HL-60 (cell line): ENCODE measurements at regions not wholly inside any gene's neighbourhood (a gene's known extent, or its start where the extent isn't known, plus 50 kb on each side); places are given as distances from the start of the nearest gene placed in this dataset.

ENCODE experiments used
- DNase-seq, 2 experiments: peaks; one replicate each; pipeline ENCODE4 v3.0.0-alpha.2; 2010 to 2020; ENCODE audit warnings: low read depth in 1 of 2, low spot score in 1 of 2
- H3K27ac ChIP-seq: fragments of 250-450 bp; sonication (Bioruptor Pico); replicated peaks from 2 replicates; pipeline ENCODE4 v1.5.1; 2020; ENCODE audit warnings: mild to moderate bottlenecking, moderate library complexity
- H3K27me3 ChIP-seq: fragments of 250-450 bp; sonication (Bioruptor Pico); 2 replicates; pipeline ENCODE4 v1.5.1; 2021; ENCODE audit warnings: mild to moderate bottlenecking, moderate library complexity; ENCODE audit not compliant: insufficient read depth, poor library complexity, severe bottlenecking
- H3K4me3 ChIP-seq: replicated peaks from 2 replicates; pipeline ENCODE4 v1.5.1; 2011; ENCODE audit warnings: mild to moderate bottlenecking, control low read depth, low read length; ENCODE audit not compliant: insufficient read depth
- GABPA ChIP-seq: IDR thresholded peaks from 2 replicates; pipeline ENCODE4 v1.6.1; 2012; ENCODE audit warnings: low read depth
- POLR2AphosphoS5 ChIP-seq: IDR thresholded peaks from 2 replicates; pipeline ENCODE4 v1.6.1; 2012; ENCODE audit warnings: low read depth
- SPI1 ChIP-seq: IDR thresholded peaks from 2 replicates; pipeline ENCODE4 v1.6.1; 2012; ENCODE audit warnings: low read depth, mild to moderate bottlenecking, borderline replicate concordance
- TF ChIP-seq, protein P1 (sequence below): IDR thresholded peaks from one replicate; pipeline ENCODE4 v1.5.1; 2011; ENCODE audit warnings: low read length, control low read depth, inconsistent platforms; ENCODE audit not compliant: insufficient read depth
- TF ChIP-seq, protein P2 (sequence below): IDR thresholded peaks from 2 replicates; pipeline ENCODE4 v1.6.1; 2012; ENCODE audit warnings: low read depth; ENCODE audit not compliant: insufficient replicate concordance

DNA sequence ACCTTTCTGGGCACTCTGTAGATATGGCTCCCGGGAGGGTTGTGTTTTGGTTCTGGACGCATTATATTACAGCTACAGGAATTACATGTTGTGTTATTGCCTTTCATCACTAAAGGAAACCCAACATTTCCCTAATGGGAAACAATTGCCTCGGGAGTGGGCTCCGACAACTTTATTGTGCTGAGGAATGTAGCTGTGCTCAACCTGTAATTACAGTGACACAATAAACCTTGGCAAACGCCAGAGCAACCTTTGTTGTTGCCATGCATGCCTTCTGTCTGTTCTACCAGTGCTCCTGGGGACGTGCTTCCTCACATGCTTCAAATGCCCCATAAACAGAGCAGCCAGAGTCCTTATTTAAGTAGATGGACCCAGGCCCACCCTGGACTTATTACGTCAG lies 182.4 kb downstream of the DIRAS2 start:
- DNase-seq, result no peak
- TF ChIP-seq, protein P1, sequence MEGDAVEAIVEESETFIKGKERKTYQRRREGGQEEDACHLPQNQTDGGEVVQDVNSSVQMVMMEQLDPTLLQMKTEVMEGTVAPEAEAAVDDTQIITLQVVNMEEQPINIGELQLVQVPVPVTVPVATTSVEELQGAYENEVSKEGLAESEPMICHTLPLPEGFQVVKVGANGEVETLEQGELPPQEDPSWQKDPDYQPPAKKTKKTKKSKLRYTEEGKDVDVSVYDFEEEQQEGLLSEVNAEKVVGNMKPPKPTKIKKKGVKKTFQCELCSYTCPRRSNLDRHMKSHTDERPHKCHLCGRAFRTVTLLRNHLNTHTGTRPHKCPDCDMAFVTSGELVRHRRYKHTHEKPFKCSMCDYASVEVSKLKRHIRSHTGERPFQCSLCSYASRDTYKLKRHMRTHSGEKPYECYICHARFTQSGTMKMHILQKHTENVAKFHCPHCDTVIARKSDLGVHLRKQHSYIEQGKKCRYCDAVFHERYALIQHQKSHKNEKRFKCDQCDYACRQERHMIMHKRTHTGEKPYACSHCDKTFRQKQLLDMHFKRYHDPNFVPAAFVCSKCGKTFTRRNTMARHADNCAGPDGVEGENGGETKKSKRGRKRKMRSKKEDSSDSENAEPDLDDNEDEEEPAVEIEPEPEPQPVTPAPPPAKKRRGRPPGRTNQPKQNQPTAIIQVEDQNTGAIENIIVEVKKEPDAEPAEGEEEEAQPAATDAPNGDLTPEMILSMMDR, result no peak
- TF ChIP-seq POLR2AphosphoS5, result no peak
- TF ChIP-seq GABPA, result no peak
- TF ChIP-seq SPI1, result no peak
- TF ChIP-seq, protein P2, sequence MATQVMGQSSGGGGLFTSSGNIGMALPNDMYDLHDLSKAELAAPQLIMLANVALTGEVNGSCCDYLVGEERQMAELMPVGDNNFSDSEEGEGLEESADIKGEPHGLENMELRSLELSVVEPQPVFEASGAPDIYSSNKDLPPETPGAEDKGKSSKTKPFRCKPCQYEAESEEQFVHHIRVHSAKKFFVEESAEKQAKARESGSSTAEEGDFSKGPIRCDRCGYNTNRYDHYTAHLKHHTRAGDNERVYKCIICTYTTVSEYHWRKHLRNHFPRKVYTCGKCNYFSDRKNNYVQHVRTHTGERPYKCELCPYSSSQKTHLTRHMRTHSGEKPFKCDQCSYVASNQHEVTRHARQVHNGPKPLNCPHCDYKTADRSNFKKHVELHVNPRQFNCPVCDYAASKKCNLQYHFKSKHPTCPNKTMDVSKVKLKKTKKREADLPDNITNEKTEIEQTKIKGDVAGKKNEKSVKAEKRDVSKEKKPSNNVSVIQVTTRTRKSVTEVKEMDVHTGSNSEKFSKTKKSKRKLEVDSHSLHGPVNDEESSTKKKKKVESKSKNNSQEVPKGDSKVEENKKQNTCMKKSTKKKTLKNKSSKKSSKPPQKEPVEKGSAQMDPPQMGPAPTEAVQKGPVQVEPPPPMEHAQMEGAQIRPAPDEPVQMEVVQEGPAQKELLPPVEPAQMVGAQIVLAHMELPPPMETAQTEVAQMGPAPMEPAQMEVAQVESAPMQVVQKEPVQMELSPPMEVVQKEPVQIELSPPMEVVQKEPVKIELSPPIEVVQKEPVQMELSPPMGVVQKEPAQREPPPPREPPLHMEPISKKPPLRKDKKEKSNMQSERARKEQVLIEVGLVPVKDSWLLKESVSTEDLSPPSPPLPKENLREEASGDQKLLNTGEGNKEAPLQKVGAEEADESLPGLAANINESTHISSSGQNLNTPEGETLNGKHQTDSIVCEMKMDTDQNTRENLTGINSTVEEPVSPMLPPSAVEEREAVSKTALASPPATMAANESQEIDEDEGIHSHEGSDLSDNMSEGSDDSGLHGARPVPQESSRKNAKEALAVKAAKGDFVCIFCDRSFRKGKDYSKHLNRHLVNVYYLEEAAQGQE, result no peak
- Histone ChIP-seq H3K27ac (no peak overlapping the region), H3K4me3 (no peak overlapping the region), H3K27me3 (no peaks in the 10 kb centered on the region)

DNA sequence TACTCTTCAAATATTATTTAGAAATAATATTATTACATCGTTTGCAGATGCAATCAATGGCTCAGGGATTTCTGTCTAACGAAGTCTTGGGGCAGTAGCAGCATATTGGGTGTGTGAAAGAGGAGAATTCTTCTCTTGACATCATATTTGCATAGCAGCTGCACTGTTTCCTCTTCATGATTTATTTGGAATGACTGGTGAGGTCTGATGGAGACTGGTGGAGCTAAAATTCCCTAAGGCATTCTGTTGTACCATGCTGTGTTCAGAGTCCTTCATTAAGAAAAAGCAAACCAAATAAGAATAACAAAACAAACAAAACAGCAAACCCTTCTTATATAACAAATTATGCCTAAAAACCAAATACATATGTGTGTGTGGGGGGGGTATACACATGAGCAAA lies 177.6 kb downstream of the DIRAS2 start:
- DNase-seq, result no peak
- TF ChIP-seq, protein P2, result no peak
- Histone ChIP-seq H3K27ac (no peak overlapping the region), H3K4me3 (no peak overlapping the region), H3K27me3 (peaks cover 2% of the 10 kb centered on the region)

DNA sequence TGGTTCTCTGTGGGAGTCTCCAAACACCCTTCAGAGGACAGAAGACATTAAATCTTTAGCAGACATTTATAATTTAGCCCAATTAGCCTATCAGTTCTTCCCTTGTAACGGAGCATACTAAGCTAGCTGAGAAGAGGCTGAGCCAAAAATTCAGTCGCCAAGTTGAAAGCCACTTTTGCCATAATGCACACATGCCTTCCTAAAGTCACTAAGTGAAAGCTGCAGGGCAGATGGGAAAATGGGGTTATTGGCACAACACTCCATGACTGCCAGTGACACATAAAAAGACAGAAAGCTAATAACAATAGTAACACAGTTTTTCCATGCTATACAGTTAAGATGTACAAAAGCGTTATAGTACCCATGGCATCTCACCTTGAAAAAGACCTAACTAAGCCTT lies 176.2 kb downstream of the DIRAS2 start:
- no peak overlapping the region for H3K27ac ChIP-seq
- H3K27me3 ChIP-seq, result peaks cover 2% of the 10 kb centered on the region
- no peak for DNase-seq
- H3K4me3 ChIP-seq, result no peak overlapping the region
- TF ChIP-seq, protein P1, result no peak
- TF ChIP-seq, protein P2, result no peak
- no peak for TF ChIP-seq GABPA
- TF ChIP-seq POLR2AphosphoS5, result no peak
- no peak for TF ChIP-seq SPI1

DNA sequence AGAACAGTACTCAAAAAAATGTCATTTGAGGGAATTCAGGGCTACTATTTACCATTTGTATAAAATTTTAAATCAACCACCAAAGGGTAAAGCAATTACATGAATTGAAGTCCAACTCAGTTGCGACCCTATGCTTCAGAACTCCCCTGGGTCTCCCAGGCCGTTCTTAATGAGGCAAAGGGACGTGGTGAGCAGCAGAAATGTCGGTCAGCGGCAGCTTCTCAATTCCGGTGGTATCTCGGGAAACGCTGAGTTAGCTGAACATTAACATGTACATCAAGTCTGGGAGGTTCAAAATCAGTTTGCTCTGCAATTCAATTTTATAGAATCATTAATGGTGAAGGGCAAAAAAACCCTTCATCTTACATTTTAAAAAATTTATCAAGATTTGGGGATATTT lies 173.2 kb downstream of the DIRAS2 start:
- Histone ChIP-seq H3K4me3 (no peak overlapping the region), H3K27me3 (peaks cover 2% of the 10 kb centered on the region), H3K27ac (no peak overlapping the region)
- DNase-seq, result no peak
- TF ChIP-seq SPI1 (no peak), POLR2AphosphoS5 (no peak), GABPA (no peak)
- TF ChIP-seq, protein P2, result no peak
- TF ChIP-seq, protein P1, result no peak
